ENCODE measurements at regions not wholly inside any gene's neighbourhood (a gene's known extent, or its start where the extent isn't known, plus 50 kb on each side); places are given as distances from the start of the nearest gene placed in this dataset.

DNA sequence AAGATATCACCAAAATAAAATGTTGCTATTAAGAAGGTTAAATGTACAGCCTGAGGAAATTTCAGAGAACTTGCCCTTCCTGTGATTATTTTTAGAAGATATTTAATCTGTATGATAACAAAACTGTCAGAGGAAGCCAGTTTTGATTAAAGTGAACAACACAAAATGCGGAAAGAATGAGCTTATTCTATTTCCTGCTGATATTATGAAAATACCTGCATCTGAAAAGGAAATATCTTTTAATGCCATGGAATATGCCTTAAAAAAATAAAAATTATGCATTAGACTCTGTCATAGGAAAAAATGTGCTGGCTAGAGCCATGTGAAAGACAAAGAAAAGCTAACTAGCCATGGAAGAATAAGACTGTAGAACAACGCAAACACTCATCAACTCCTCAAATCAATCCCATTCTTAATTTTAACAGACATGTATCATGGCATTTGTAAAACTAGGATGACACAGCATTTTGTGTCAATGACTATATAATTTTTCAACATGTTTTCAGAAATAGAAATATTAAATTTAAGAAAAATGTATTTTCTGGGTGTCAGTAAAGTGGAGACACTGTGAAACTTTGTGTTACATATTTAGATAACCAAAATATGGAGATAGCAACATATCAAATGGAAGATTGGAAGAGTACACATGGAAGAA, 1768.2 kb downstream of the SUCLG1 start:
- DNase-seq (ENCODE audit: low spot score) (no peak), ATAC-seq (ENCODE audit: low FRiP score) (no peak)
- no peak for TF ChIP-seq CTCF (IDR thresholded peaks at IDR 0.05)

DNA sequence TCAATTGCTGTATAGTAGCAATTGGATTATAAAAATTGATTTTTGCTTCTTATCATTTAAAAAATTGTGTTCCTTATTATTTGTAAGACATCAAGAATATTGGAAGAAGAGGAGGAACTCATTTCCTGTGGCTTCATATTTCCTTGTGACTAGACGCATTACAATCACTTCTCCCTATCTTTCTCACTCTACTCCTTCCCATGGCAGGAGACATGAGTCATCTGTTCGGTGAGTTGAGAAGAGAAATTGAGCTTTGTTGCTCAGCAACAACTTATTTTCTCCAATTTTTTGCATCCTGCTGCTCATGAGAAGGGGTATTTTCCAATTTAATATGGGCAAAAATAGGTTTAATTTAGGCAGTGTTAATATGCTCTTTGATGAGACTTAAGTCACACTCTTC, 1783.9 kb downstream of the SUCLG1 start:
- ATAC-seq (ENCODE audit: low FRiP score) (no peak), DNase-seq (ENCODE audit: low spot score) (no peak)
- TF ChIP-seq CTCF (IDR thresholded peaks at IDR 0.05) = no peak

- DNase-seq (ENCODE audit: low spot score) (no peak), ATAC-seq (ENCODE audit: low FRiP score) (no peak)
- TF ChIP-seq CTCF (IDR thresholded peaks at IDR 0.05) = no peak
Measured at GRCh38 chr2:82674652-82675051, 1784.4 kb downstream of the SUCLG1 start.

DNA sequence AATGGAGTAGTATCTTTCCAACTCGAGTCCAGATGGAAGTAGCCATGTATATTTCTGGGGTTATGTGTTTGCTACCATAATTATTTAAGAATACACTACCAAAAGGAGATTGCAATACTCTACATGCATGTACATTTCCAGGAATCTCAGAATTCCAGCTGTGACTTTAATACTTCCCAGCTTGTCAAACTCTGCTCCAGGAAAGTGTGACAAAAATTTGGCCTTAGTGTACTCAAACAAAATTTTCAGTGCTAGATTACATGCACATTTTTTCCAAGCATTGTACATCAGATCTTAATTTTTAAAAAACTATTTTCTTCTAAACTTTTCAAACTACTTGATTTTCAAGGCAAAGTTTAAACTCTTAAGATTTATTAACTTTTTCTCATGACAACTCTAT, 1791.6 kb downstream of the SUCLG1 start:
- TF ChIP-seq CTCF (IDR thresholded peaks at IDR 0.05) = no peak
- ATAC-seq (ENCODE audit: low FRiP score) = no peak
- no peak for DNase-seq (ENCODE audit: low spot score)

GRCh38 chr2:82665691-82666090, 1793.4 kb downstream of the SUCLG1 start:
- no peak for ATAC-seq (ENCODE audit: low FRiP score)
- TF ChIP-seq CTCF (IDR thresholded peaks at IDR 0.05) = no peak
- DNase-seq (ENCODE audit: low spot score) = no peak

GRCh38 chr2:82657106-82657505, 1802.0 kb downstream of the SUCLG1 start:
- DNase-seq (ENCODE audit: low spot score) = no peak
- no peak for TF ChIP-seq CTCF (IDR thresholded peaks at IDR 0.05)

GRCh38 chr2:82656420-82656819, 1802.7 kb downstream of the SUCLG1 start:
- ATAC-seq (ENCODE audit: low FRiP score) = no peak
- TF ChIP-seq CTCF (IDR thresholded peaks at IDR 0.05) = no peak

More at GRCh38 chr2:82657106-82657505, 1802.0 kb downstream of the SUCLG1 start:
- ATAC-seq (ENCODE audit: low FRiP score) = no peak

More at GRCh38 chr2:82656420-82656819, 1802.7 kb downstream of the SUCLG1 start:
- no peak for DNase-seq (ENCODE audit: low spot score)

Data from omental fat pad (tissue), 3 donors.